HUES64 (cell line): ENCODE measurements at regions not wholly inside any gene's neighbourhood (a gene's known extent, or its start where the extent isn't known, plus 50 kb on each side); places are given as distances from the start of the nearest gene placed in this dataset.

Source experiments
- H3K27ac ChIP-seq: 2 replicates; pipeline ENCODE4 v1.7.0; 2013; ENCODE audit warnings: low read depth, low read length, inconsistent platforms
- H3K27me3 ChIP-seq: 2 replicates; pipeline ENCODE4 v1.6.1; 2013; ENCODE audit warnings: mild to moderate bottlenecking, low read length; ENCODE audit not compliant: insufficient read depth
- H3K36me3 ChIP-seq: 2 replicates; pipeline ENCODE4 v1.6.1; 2013; ENCODE audit warnings: mild to moderate bottlenecking, low read length; ENCODE audit not compliant: insufficient read depth
- H3K4me1 ChIP-seq: 2 replicates; pipeline ENCODE4 v1.6.1; 2013; ENCODE audit warnings: mild to moderate bottlenecking, low read length, moderate library complexity; ENCODE audit not compliant: insufficient read depth
- H3K4me3 ChIP-seq: 2 replicates; pipeline ENCODE4 v1.5.1; 2013; ENCODE audit warnings: mild to moderate bottlenecking, low read length, moderate library complexity
- H3K9ac ChIP-seq: 2 replicates; pipeline ENCODE4 v1.6.1; 2013; ENCODE audit warnings: mild to moderate bottlenecking, low read depth, low read length
- H3K9me3 ChIP-seq: 2 replicates; pipeline ENCODE4 v1.6.1; 2013; ENCODE audit warnings: low read depth, low read length; ENCODE audit not compliant: insufficient read depth
- WGBS: fragments of 150-250, 120-280 bp; methylation state at CpG from one replicate; pipeline ENCODE4 v1.1.7; 2013; ENCODE audit warnings: missing lambda C conversion rate; 5-methylcytosine and 5-hydroxymethylcytosine counted together

DNA sequence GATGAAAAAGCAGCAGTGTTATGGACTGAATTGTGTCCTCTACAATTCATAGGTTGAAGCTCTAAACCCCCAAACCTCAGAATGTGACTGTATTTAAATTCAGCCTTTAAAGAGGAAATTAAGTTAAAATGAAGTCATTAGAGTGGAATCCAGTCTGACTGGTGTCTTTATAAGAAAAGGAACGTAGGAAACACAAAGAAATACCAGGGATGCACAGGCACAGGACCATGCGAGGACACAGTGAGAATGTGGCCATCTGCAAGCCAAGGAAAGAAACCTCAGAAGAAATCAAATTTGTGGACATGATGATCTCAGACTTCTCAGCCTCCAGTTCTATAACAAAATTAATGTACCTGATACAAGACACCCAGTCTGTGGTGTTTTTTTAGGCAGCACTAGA lies 971.2 kb upstream of the CDH9 start:
- Histone ChIP-seq H3K4me3 (no peak overlapping the region), H3K4me1 (no peaks in the 10 kb centered on the region), H3K27me3 (no peaks in the 10 kb centered on the region), H3K9ac (no peak overlapping the region), H3K9me3 (peaks cover 45% of the 10 kb centered on the region), H3K36me3 (no peaks in the 10 kb centered on the region), H3K27ac (no peak overlapping the region)
- WGBS: 87% methylated on average over 2 of the region's 2 CpGs

DNA sequence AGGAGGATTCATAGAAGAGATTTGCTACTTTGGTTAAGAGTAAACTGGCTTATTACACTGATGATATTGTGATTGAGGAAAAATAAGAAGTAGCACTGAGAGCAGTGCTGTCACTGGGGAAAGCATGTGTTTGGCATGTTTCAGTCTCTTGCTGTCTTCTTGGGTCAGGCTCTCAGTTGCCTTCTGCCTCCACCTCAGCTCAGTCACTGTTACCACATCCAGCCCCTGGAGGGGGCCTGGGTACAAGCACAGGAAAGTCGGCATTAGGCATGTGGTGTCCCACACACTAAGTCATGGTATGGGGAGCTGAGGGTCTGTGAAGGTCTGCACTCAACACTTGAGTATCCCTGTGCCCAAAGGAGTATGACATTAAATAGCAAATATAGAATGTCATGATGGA lies 958.3 kb upstream of the CDH9 start:
- H3K4me1 ChIP-seq: no peaks in the 10 kb centered on the region
- no peaks in the 10 kb centered on the region for H3K36me3 ChIP-seq
- WGBS: 0% methylated on average over 1 of the region's 1 CpG
- no peak overlapping the region for H3K4me3 ChIP-seq
- no peak overlapping the region for H3K9ac ChIP-seq
- H3K27ac ChIP-seq: no peak overlapping the region
- H3K27me3 ChIP-seq: no peaks in the 10 kb centered on the region
- no peaks in the 10 kb centered on the region for H3K9me3 ChIP-seq

DNA sequence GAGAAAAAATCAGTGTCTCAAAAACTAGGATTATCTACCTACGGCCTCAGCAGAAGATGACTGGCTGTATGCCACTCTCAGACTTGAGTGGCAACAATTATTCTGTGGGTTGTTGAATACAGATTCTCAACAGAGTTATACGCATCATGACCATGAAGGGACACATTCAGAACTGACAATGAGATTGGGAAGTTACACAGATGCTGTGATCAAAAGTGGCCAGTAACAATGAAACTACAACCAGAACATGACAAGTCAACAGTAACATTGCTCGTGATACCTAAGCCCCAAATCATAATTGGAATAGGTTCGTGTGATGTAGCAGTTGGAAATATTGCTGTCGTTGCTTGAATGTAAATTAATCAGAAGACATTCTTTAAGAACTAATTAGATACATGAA lies 957.5 kb upstream of the CDH9 start:
- H3K27ac ChIP-seq: no peak overlapping the region
- no peaks in the 10 kb centered on the region for H3K27me3 ChIP-seq
- H3K9ac ChIP-seq: no peak overlapping the region
- no peak overlapping the region for H3K4me3 ChIP-seq
- H3K4me1 ChIP-seq: no peaks in the 10 kb centered on the region
- WGBS: 96% methylated on average over 2 of the region's 5 CpGs
- no peaks in the 10 kb centered on the region for H3K36me3 ChIP-seq
- no peaks in the 10 kb centered on the region for H3K9me3 ChIP-seq

DNA sequence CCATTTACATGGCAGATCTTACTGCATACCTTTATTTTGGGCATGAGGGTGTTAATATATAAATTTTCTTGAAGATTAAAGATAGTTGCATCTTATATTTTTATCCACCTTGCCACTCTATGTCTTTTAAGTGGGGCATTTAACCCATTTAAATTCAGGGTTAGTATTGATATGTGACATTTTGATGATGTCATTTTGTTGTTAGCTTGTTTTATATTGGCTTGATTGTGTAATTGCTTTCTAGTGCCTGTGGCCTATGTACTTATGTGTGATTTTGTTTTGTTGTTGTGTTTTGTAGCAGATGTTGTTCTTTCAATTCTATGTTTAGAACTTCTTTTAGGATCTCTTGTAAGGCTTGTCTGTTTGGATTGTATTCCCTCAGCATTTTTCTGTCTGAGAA lies 939.9 kb upstream of the CDH9 start:
- Histone ChIP-seq H3K27ac (no peak overlapping the region), H3K36me3 (no peaks in the 10 kb centered on the region), H3K4me1 (no peaks in the 10 kb centered on the region), H3K9me3 (no peaks in the 10 kb centered on the region), H3K27me3 (no peaks in the 10 kb centered on the region), H3K4me3 (no peak overlapping the region), H3K9ac (no peak overlapping the region)

DNA sequence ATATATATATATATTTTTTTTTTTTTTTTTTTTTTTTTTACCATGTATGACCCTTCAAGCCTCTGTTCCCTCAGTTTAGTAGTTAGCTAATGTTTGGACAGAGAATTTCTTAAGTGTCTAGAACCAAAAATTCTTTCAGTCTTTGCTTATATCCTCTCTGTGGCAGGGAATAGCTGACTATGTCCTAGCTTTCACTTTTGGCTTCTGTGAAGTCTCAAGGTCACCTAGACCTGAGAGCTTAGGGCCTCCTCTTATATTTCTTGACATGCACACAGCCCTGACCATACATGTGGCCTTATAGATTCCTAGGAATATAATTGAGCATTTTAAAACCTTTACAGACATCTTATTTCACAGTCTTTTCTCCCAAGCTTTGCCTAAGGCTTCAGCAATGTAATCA lies 930.8 kb upstream of the CDH9 start:
- Histone ChIP-seq H3K9me3 (peaks cover 11% of the 10 kb centered on the region), H3K27me3 (no peaks in the 10 kb centered on the region)

DNA sequence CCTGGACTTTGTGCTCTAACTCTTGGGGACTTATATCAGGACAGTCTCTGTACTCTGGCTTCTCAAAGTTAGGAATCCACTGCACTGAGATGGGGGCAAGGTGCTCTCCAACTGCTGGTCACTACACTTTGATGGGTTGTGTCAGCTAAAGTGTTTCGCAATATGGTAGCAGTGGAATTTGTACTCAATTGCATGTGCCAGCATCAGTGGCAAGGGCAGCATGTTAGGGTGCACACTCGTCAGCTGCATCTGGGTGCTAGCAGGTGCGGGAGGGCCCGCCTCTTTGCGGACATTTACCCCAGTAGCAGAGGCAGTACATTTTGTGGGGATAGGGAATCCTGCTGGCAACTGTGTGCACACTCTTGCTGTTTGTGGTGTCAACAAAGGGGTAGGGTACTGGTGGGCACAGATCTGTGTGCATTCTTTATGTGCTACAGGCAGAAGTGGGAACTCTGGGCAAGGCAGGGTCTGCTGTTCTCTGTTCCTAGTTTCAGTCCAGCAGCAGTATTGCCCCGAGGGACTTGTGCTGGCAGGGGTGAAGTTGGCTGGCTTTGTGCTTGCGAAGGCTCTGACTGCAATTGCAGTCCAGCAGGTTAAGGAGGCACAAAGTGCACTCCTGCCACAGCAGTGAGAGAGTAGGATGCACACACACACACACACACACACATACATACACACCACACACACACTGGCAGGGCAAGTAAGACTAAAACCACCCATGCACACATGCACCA lies 924.8 kb upstream of the CDH9 start:
- no peak overlapping the region for H3K4me3 ChIP-seq
- no peaks in the 10 kb centered on the region for H3K36me3 ChIP-seq
- no peaks in the 10 kb centered on the region for H3K4me1 ChIP-seq
- H3K9me3 ChIP-seq: peaks cover 17% of the 10 kb centered on the region
- H3K27ac ChIP-seq: no peak overlapping the region
- H3K9ac ChIP-seq: no peak overlapping the region
- H3K27me3 ChIP-seq: no peaks in the 10 kb centered on the region
- 95% methylated on average over 7 of the region's 7 CpGs for WGBS

More for the DNA sequence above, 930.8 kb upstream of the CDH9 start:
- Histone ChIP-seq H3K4me3 (no peak overlapping the region), H3K27ac (no peak overlapping the region), H3K9ac (no peak overlapping the region), H3K4me1 (no peaks in the 10 kb centered on the region), H3K36me3 (no peaks in the 10 kb centered on the region)

DNA sequence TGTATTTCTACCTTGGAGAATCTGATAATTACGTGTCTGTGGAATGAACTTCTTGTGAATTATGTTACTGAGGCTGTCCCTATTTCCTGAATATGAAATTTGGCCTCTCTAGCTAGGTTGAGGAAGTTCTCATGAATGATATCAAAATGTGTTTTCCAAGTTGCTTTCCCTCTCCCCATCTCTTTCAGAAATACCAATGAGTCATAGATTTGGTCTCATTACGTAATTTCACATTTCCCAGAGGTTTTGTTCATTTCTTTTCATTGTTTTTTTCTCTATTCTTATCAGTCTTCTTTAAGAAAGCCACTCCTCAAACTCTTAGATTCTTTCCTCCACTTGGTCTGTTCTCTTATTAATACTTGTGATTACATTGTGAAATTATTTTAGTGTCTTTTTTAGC lies 923.8 kb upstream of the CDH9 start:
- H3K36me3 ChIP-seq: no peaks in the 10 kb centered on the region
- no peak overlapping the region for H3K27ac ChIP-seq
- 92% methylated on average over 2 of the region's 2 CpGs for WGBS
- H3K4me1 ChIP-seq: no peaks in the 10 kb centered on the region
- H3K9ac ChIP-seq: no peak overlapping the region
- H3K4me3 ChIP-seq: no peak overlapping the region
- peaks cover 17% of the 10 kb centered on the region for H3K9me3 ChIP-seq
- no peaks in the 10 kb centered on the region for H3K27me3 ChIP-seq

DNA sequence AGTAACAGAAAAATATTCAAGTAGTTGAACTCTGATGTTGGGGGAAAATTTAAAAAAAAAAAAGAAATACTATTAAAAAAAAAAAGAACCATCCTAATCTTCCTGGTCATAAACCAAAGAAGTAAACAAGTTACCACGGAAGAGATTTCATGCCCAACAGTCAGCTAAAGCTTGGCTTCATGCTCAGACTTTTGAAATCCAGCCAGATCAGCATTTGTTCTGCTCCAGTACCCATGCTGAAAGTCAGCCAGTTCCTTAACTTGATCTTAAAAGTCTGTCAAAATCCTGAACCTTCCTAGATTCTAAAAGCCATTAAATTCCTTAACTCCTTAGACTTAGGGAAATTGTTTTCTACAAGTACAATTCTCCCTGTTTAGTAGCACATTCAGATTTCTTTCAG lies 908.7 kb upstream of the CDH9 start:
- no peak overlapping the region for H3K9ac ChIP-seq
- 86% methylated on average over 1 of the region's 1 CpG for WGBS
- H3K27ac ChIP-seq: no peak overlapping the region

DNA sequence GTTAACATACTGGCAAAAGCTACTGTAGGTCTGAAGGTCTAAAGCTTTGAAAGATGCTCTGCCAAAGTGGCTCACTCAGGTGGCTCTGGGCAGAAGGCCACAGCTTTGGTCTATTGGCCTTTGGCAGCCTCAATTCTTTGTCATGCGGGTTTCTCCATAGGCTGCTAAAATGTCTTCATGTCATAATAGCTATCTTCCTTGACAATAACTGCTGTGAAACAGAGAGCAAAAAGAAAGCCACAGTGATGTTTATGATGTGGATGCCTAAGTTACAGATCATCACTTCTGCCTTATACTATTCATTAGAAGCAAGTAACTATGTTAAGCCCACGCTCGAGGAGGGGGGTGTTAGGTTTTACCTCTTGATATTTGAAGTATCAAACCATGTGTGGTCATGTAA lies 906.1 kb upstream of the CDH9 start:
- Histone ChIP-seq H3K36me3 (no peaks in the 10 kb centered on the region), H3K9ac (no peak overlapping the region), H3K4me1 (no peaks in the 10 kb centered on the region), H3K9me3 (no peaks in the 10 kb centered on the region), H3K4me3 (no peak overlapping the region), H3K27me3 (no peaks in the 10 kb centered on the region), H3K27ac (no peak overlapping the region)
- 92% methylated on average over 1 of the region's 3 CpGs for WGBS

More for the DNA sequence above, 908.7 kb upstream of the CDH9 start:
- Histone ChIP-seq H3K36me3 (no peaks in the 10 kb centered on the region), H3K27me3 (no peaks in the 10 kb centered on the region), H3K4me1 (no peaks in the 10 kb centered on the region), H3K9me3 (no peaks in the 10 kb centered on the region), H3K4me3 (no peak overlapping the region)

DNA sequence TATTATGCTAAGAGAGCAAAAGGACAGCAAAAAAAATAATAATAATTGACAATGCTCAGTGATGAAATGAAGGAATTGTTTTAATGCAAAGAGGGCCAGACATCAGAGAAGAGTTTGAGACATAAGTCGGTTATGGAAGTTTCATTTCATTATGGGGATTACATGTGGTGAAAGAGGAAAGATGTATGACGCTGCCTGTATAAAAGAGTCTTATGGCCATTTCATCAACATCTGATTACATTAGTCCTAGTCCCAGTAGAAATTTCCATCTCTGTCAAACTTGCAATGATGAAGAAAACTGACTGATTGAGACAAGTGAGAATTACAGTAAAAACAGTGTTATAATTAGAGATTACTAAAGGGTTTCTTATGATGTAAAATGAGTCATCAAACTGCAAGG lies 900.6 kb upstream of the CDH9 start:
- Histone ChIP-seq H3K4me3 (no peak overlapping the region), H3K36me3 (no peaks in the 10 kb centered on the region), H3K4me1 (no peaks in the 10 kb centered on the region), H3K27me3 (no peaks in the 10 kb centered on the region), H3K9me3 (no peaks in the 10 kb centered on the region), H3K9ac (no peak overlapping the region), H3K27ac (no peak overlapping the region)
- 95% methylated on average over 2 of the region's 2 CpGs for WGBS

DNA sequence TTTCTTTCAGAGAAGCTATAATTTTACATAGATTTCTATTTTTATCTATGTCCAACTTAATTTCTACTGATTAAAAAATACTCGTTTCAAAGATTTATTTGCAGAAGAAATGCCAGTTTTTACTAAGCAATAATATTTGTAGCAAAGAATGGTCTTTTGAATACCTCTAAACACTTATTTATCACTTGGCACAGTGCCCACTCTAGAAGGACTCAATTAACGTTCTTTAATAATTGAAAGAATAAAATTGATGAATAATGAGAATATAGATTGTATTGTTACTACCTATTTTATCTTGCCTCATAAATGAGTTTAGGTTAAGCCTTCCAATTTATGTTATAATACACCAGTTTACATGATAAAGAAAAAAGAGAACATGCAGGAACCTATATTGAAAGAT lies 889.7 kb upstream of the CDH9 start:
- Histone ChIP-seq H3K36me3 (no peaks in the 10 kb centered on the region), H3K4me3 (no peak overlapping the region), H3K9me3 (no peaks in the 10 kb centered on the region), H3K9ac (no peak overlapping the region), H3K27ac (no peak overlapping the region), H3K27me3 (no peaks in the 10 kb centered on the region), H3K4me1 (no peaks in the 10 kb centered on the region)
- WGBS: no CpG with 5 or more reads among the region's 2 CpGs

DNA sequence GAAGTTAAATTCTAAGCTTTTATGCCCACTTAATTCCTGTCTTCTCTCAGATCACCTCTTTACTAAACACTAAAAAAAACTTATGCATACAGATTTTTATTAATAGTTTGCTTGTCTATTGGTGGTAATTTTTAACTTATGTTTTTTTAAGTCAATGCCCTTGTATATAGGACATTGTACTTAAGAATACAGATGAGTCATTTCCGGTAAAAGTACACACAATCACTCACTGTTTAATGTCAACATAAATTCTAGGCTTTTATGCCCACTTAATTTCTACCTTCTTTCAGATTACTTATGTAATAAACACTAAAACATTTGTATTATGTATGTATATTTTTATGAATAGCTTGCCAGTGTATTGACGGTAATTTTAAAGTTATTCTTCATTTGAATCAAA lies 872.8 kb upstream of the CDH9 start:
- no peaks in the 10 kb centered on the region for H3K4me1 ChIP-seq
- 100% methylated on average over 1 of the region's 2 CpGs for whole genome bisulfite sequencing
- no peaks in the 10 kb centered on the region for H3K27me3 ChIP-seq
- no peaks in the 10 kb centered on the region for H3K9me3 ChIP-seq
- no peak overlapping the region for H3K4me3 ChIP-seq
- no peaks in the 10 kb centered on the region for H3K36me3 ChIP-seq
- H3K9ac ChIP-seq: no peak overlapping the region
- no peak overlapping the region for H3K27ac ChIP-seq
